A549 (cell line): ENCODE measurements at regions not wholly inside any gene's neighbourhood (a gene's known extent, or its start where the extent isn't known, plus 50 kb on each side); places are given as distances from the start of the nearest gene placed in this dataset.

Experiments
- BCL3 ChIP-seq: fragments of >200 bp; sonication (Bioruptor Twin); formaldehyde crosslinking; IDR thresholded peaks from 3 replicates; pipeline ENCODE4 v1.6.1; 2016
- BHLHE40 ChIP-seq: IDR thresholded peaks from 2 replicates; pipeline ENCODE4 v1.6.1; 2012; ENCODE audit warnings: low read depth, low read length, inconsistent platforms
- CTCF ChIP-seq: fragments of >200 bp; sonication (Bioruptor Twin); formaldehyde crosslinking; IDR thresholded peaks from 3 replicates; pipeline ENCODE4 v1.5.1; 2016
- ELK1 ChIP-seq: fragments of 150-350 bp; IDR thresholded peaks from 2 replicates; pipeline ENCODE4 v1.6.1; 2014; ENCODE audit warnings: low read depth, mild to moderate bottlenecking, low read length
- EP300 ChIP-seq, 2 experiments: fragments of >200 bp; sonication (Bioruptor Twin); formaldehyde crosslinking; IDR thresholded peaks; 2 replicates in 1 of 2; 3 replicates in 1 of 2; pipeline ENCODE4 v1.6.1; 2016 to 2017
- HMGXB4 ChIP-seq: fragments of 250-450 bp; sonication (Bioruptor Pico); IDR thresholded peaks from 2 replicates; pipeline ENCODE4 v1.5.0; 2021; ENCODE audit warnings: mild to moderate bottlenecking, moderate library complexity, borderline replicate concordance
- JUN ChIP-seq, 2 experiments: fragments of >200 bp; sonication (Bioruptor Twin); formaldehyde crosslinking; IDR thresholded peaks; 2 replicates in 1 of 2; 3 replicates in 1 of 2; pipeline ENCODE4 v1.6.1; 2016 to 2017
- POLR2A ChIP-seq: IDR thresholded peaks from 2 replicates; pipeline ENCODE4 v1.6.1; 2012; ENCODE audit warnings: mild to moderate bottlenecking, low read length

GRCh38 chr4:66193487-66193886 is 523.2 kb upstream of the EPHA5 start:
- TF ChIP-seq POLR2A (no peak), JUN (IDR thresholded peaks at IDR 0.05) (no peak), BHLHE40 (no peak), CTCF (no peak), EP300 (IDR thresholded peaks at IDR 0.05) (no peak), ELK1 (no peak), BCL3 (no peak), HMGXB4 (CRISPR knock-in tag) (no peak)
